ENCODE measurements at regions not wholly inside any gene's neighbourhood (a gene's known extent, or its start where the extent isn't known, plus 50 kb on each side); places are given as distances from the start of the nearest gene placed in this dataset.

DNA sequence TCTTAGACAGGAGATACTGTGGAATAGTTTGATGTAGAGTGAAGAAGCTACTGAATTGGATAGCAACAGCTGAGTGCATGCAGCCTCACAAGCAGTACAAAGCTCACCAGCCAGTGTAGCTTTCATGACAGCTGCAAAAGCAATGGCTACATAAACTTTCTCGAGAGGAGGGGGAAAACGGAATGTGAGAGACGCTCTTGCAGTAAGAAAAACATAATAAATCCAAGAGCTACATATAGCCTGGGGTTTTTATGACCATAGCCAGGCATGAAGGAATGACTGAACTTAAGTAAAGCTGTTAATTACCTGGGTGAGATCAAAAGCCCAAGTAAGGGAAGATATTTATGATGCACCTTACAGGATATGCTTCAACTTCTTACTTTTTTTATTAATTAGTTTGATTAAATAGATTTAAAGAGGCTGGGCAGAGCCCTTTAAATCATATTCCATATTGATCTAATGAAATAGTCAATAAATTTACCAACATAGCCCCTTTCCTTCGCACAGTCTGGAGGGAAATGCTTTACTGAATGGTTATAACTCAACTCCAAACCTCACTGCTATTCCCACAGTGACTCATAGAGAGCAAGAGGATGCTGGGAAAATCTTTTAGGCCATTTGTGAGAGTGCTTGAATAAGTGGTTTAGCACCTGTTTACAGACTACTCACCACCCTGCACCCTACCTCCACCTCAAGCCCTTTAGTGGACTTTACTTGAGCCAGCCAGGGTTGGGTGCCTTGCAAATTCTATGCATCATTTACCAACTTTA is 407.2 kb upstream of the CLINT1 start:
- intact Hi-C loops (cut with micrococcal nuclease; ENCODE audit: unreplicated experiment), result no loop called here
- H3K36me3 ChIP-seq (ENCODE audit: insufficient read depth, low read length), result no peaks in the 10 kb centered on the region; the same call in 1 of the 2 replicates
- no peak overlapping the region for H3K4me3 ChIP-seq (ENCODE audit: low read depth, low read length, poor library complexity, severe bottlenecking)
- no peak for TF ChIP-seq EZH2phosphoT487 (IDR thresholded peaks at IDR 0.05; ENCODE audit: borderline replicate concordance, low read depth, low read length)
- H2AFZ ChIP-seq (ENCODE audit: low read length), result no peak overlapping the region
- H3K9me2 ChIP-seq (ENCODE audit: insufficient read depth, low read length), result no peaks in the 10 kb centered on the region
- CTCF ChIA-PET (ENCODE audit: unreplicated experiment), result no interaction called here
- no peak overlapping the region for H3K27ac ChIP-seq (ENCODE audit: low read depth, low read length, poor library complexity, severe bottlenecking)
- H3K79me2 ChIP-seq (ENCODE audit: insufficient read depth, low read depth, low read length), result no peaks in the 10 kb centered on the region
- no peak overlapping the region for H3K4me2 ChIP-seq (ENCODE audit: low read length)
- no TSS peak for BruUV-seq (replicated peaks)
- H3K4me1 ChIP-seq (ENCODE audit: insufficient read depth, low read length, poor library complexity, severe bottlenecking), result peaks cover 18% of the 10 kb centered on the region
- peaks cover 13% of the 10 kb centered on the region; the same call in 1 of the 2 replicates for H3K9me3 ChIP-seq (ENCODE audit: low read length)
- H4K20me1 ChIP-seq (ENCODE audit: insufficient read depth, low read length), result no peaks in the 10 kb centered on the region
- POLR2A ChIA-PET, result interaction anchor here (0.6 to 2.6 kb wide), 7 partner anchors 10 to 271 kb away, joined by 3 to 27 read pairs (median 5); no protein-coding TSS in a partner anchor
- DNase-seq (ENCODE audit: low spot score), result no peak

DNA sequence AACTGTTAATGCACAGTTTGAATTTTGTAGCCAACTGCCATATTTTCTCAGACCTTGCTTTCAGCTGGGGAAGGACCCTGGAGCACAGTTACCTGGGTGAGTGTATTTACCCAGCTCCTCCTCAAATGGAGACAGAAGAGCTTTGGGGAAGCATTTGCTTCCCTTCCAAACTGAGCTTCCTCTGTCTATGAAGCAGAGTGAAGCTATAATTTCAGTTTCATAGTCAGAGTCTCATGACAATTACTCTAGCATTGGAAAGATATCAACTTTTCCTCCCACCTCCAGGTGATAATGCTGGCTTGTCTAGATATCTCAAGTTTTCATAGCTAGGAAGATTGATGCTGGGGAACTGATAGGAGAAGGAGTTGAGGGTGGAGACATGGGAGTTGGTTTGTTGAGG is 406.4 kb upstream of the CLINT1 start:
- Histone ChIP-seq H3K9me2 (ENCODE audit: insufficient read depth, low read length) (no peaks in the 10 kb centered on the region), H3K4me2 (ENCODE audit: low read length) (no peak overlapping the region), H3K79me2 (ENCODE audit: insufficient read depth, low read depth, low read length) (no peaks in the 10 kb centered on the region), H3K4me3 (ENCODE audit: low read depth, low read length, poor library complexity, severe bottlenecking) (no peak overlapping the region), H2AFZ (ENCODE audit: low read length) (no peak overlapping the region), H3K36me3 (ENCODE audit: insufficient read depth, low read length) (no peaks in the 10 kb centered on the region; the same call in 1 of the 2 replicates), H3K9me3 (ENCODE audit: low read length) (peaks cover 13% of the 10 kb centered on the region; the same call in 1 of the 2 replicates), H4K20me1 (ENCODE audit: insufficient read depth, low read length) (no peaks in the 10 kb centered on the region), H3K4me1 (ENCODE audit: insufficient read depth, low read length, poor library complexity, severe bottlenecking) (peaks cover 11% of the 10 kb centered on the region), H3K27ac (ENCODE audit: low read depth, low read length, poor library complexity, severe bottlenecking) (no peak overlapping the region)
- no peak for DNase-seq (ENCODE audit: low spot score)
- TF ChIP-seq, protein P1, sequence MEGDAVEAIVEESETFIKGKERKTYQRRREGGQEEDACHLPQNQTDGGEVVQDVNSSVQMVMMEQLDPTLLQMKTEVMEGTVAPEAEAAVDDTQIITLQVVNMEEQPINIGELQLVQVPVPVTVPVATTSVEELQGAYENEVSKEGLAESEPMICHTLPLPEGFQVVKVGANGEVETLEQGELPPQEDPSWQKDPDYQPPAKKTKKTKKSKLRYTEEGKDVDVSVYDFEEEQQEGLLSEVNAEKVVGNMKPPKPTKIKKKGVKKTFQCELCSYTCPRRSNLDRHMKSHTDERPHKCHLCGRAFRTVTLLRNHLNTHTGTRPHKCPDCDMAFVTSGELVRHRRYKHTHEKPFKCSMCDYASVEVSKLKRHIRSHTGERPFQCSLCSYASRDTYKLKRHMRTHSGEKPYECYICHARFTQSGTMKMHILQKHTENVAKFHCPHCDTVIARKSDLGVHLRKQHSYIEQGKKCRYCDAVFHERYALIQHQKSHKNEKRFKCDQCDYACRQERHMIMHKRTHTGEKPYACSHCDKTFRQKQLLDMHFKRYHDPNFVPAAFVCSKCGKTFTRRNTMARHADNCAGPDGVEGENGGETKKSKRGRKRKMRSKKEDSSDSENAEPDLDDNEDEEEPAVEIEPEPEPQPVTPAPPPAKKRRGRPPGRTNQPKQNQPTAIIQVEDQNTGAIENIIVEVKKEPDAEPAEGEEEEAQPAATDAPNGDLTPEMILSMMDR (conservative IDR thresholded peaks at IDR 0.05; ENCODE audit: low read length), result no peak
- no peak for TF ChIP-seq EZH2phosphoT487 (IDR thresholded peaks at IDR 0.05; ENCODE audit: borderline replicate concordance, low read depth, low read length)
- intact Hi-C loops (cut with micrococcal nuclease; ENCODE audit: unreplicated experiment), result no loop called here
- CTCF ChIA-PET (ENCODE audit: unreplicated experiment), result interaction anchor here (0.9 kb wide), 1 partner anchor 8 kb away, joined by 3 read pairs; no protein-coding TSS in a partner anchor
- no TSS peak for BruUV-seq (replicated peaks)
- POLR2A ChIA-PET, result interaction anchor here (0.9 to 2.6 kb wide), 4 partner anchors 11 to 66 kb away, joined by 4 to 27 read pairs (median 14); no protein-coding TSS in a partner anchor

DNA sequence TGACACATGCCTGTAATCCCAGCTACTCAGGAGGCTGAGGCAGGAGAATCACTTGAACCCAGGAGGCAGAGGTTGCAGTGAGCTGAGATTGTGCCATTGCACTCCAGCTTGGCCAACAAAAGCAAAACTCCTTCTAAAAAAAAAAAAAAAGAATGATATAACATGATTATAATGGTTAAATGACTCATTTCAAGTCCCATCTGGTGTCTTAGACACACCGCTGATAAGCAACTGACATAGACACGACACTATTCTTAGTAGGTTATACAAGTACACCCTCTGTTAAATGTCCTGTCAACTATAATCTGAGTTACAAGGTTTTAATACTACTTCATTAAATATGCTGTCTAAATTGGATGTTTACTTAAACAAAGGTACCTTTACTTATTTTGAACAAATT is 405.3 kb upstream of the CLINT1 start:
- no peaks in the 10 kb centered on the region for H3K9me2 ChIP-seq (ENCODE audit: insufficient read depth, low read length)
- no peak overlapping the region for H2AFZ ChIP-seq (ENCODE audit: low read length)
- BruUV-seq (replicated peaks), result no TSS peak
- H3K36me3 ChIP-seq (ENCODE audit: insufficient read depth, low read length), result no peaks in the 10 kb centered on the region; the same call in 1 of the 2 replicates
- CTCF ChIA-PET (ENCODE audit: unreplicated experiment), result no interaction called here
- peaks cover 13% of the 10 kb centered on the region; the same call in 1 of the 2 replicates for H3K9me3 ChIP-seq (ENCODE audit: low read length)
- POLR2A ChIA-PET, result interaction anchor here (1.0 to 2.3 kb wide), 3 partner anchors 10 to 17 kb away, joined by 4 to 22 read pairs (median 5); no protein-coding TSS in a partner anchor
- no peak overlapping the region for H3K4me2 ChIP-seq (ENCODE audit: low read length)
- H3K4me1 ChIP-seq (ENCODE audit: insufficient read depth, low read length, poor library complexity, severe bottlenecking), result peaks cover 7% of the 10 kb centered on the region
- H3K4me3 ChIP-seq (ENCODE audit: low read depth, low read length, poor library complexity, severe bottlenecking), result no peak overlapping the region
- no peaks in the 10 kb centered on the region for H3K79me2 ChIP-seq (ENCODE audit: insufficient read depth, low read depth, low read length)
- no peaks in the 10 kb centered on the region for H4K20me1 ChIP-seq (ENCODE audit: insufficient read depth, low read length)
- no peak for DNase-seq (ENCODE audit: low spot score)
- TF ChIP-seq EZH2phosphoT487 (IDR thresholded peaks at IDR 0.05; ENCODE audit: borderline replicate concordance, low read depth, low read length), result no peak
- TF ChIP-seq, protein P1 (conservative IDR thresholded peaks at IDR 0.05; ENCODE audit: low read length), result no peak
- no peak overlapping the region for H3K27ac ChIP-seq (ENCODE audit: low read depth, low read length, poor library complexity, severe bottlenecking)
- intact Hi-C loops (cut with micrococcal nuclease; ENCODE audit: unreplicated experiment), result no loop called here
